ENCODE measurements at regions not wholly inside any gene's neighbourhood (a gene's known extent, or its start where the extent isn't known, plus 50 kb on each side); places are given as distances from the start of the nearest gene placed in this dataset.
A peak's percentile ranks its signal among the peaks of the same experiment; 100 is the strongest.

- POLR2A ChIA-PET: no interaction called here
- CTCF ChIA-PET: interaction anchor here (1.0 to 1.4 kb wide), 3 partner anchors 13 to 17 kb away, joined by 3 to 6 read pairs (median 4); no protein-coding TSS in a partner anchor
- no peaks in the 10 kb centered on the region for H3K9me3 ChIP-seq
Measured at GRCh38 chr14:104240434-104241157, 102.2 kb downstream of the KIF26A start.

More at GRCh38 chr14:104240434-104241157, 102.2 kb downstream of the KIF26A start:
- peaks cover 0 to 3% of the 10 kb centered on the region in 2 experiments; a peak in 1 of 4 replicates for H3K4me1 ChIP-seq (ENCODE audit: control insufficient read depth in 1 of 2, insufficient read depth in 2 of 2, low read depth in 1 of 2, low read length in 1 of 2)
- no peaks in the 10 kb centered on the region for H3K27me3 ChIP-seq (ENCODE audit: insufficient read depth)
- H3K9ac ChIP-seq: no peak overlapping the region
- DNase-seq: peak; percentile 32
- no peak overlapping the region; a peak in 1 of 4 replicates for H3K27ac ChIP-seq (ENCODE audit: low read depth in 2 of 2, low read length in 1 of 2)
- no peak overlapping the region for H2AFZ ChIP-seq (ENCODE audit: low read depth)
- no peaks in the 10 kb centered on the region for H3K9me2 ChIP-seq
- TF ChIP-seq PBX3 (IDR thresholded peaks at IDR 0.05): no peak
- no peak for TF ChIP-seq TCF12 (IDR thresholded peaks at IDR 0.05)
- no peak for TF ChIP-seq ELF1 (IDR thresholded peaks at IDR 0.05)
- no peak for TF ChIP-seq CTCF (IDR thresholded peaks at IDR 0.05)
- no peak for TF ChIP-seq RXRA (IDR thresholded peaks at IDR 0.05; ENCODE audit: borderline replicate concordance, low read depth)
- no peak for TF ChIP-seq TEAD4 (IDR thresholded peaks at IDR 0.05; ENCODE audit: borderline replicate concordance, insufficient read depth)
- no peak for TF ChIP-seq EP300 (IDR thresholded peaks at IDR 0.05; ENCODE audit: borderline replicate concordance in 1 of 2, low read depth in 1 of 2, low read length in 1 of 2)
- no peak for TF ChIP-seq GABPA (IDR thresholded peaks at IDR 0.05; ENCODE audit: low read depth)
- no peak for TF ChIP-seq SMC3 (IDR thresholded peaks at IDR 0.05; ENCODE audit: low read depth, low read length)
- no peak for TF ChIP-seq TAF1 (IDR thresholded peaks at IDR 0.05; ENCODE audit: borderline replicate concordance, low read depth, low read length)
- no peak for TF ChIP-seq YY1 (IDR thresholded peaks at IDR 0.05; ENCODE audit: low read depth)
- no peak for TF ChIP-seq MXI1 (IDR thresholded peaks at IDR 0.05; ENCODE audit: low read depth, low read length)
- no peak for TF ChIP-seq FOXM1 (IDR thresholded peaks at IDR 0.05; ENCODE audit: low read depth)
- no peak for TF ChIP-seq NRF1 (IDR thresholded peaks at IDR 0.05; ENCODE audit: low read depth, low read length)
- TF ChIP-seq ZBTB33 (IDR thresholded peaks at IDR 0.05; ENCODE audit: borderline replicate concordance, low read depth): no peak
- TF ChIP-seq RFX5 (IDR thresholded peaks at IDR 0.05; ENCODE audit: low read length): no peak
- no peak for TF ChIP-seq POLR2AphosphoS5 (IDR thresholded peaks at IDR 0.05; ENCODE audit: low read depth, low read length)
- no peaks in the 10 kb centered on the region for H3F3A ChIP-seq (replicated peaks; ENCODE audit: insufficient read depth)
- H3K4me3 ChIP-seq (ENCODE audit: low read depth in 2 of 2, low read length in 1 of 2): no peak overlapping the region
- no peak overlapping the region for H3K4me2 ChIP-seq
- no peaks in the 10 kb centered on the region for H3K36me3 ChIP-seq (replicated peaks in 1 of 2; ENCODE audit: control insufficient read depth in 1 of 2, insufficient read depth in 2 of 2, low read length in 1 of 2)
- 66% methylated on average over 12 of the region's 12 CpGs for WGBS (ENCODE audit: low lambda C conversion rate)
- no peaks in the 10 kb centered on the region for H3K79me2 ChIP-seq (ENCODE audit: insufficient read depth)
- H4K20me1 ChIP-seq (ENCODE audit: insufficient read depth): no peaks in the 10 kb centered on the region

Data from SK-N-SH (cell line).